RPMI8226 (cell line): ENCODE measurements at regions not wholly inside any gene's neighbourhood (a gene's known extent, or its start where the extent isn't known, plus 50 kb on each side); places are given as distances from the start of the nearest gene placed in this dataset.
A peak's percentile ranks its signal among the peaks of the same experiment; 100 is the strongest.
"Not testable (repeated sequence)": the region's sequence is repeated elsewhere in the genome, so short reads cannot be mapped to it uniquely, and the experiment has no call there.

Source experiments
- DNase-seq: peaks from one replicate; pipeline ENCODE4 v3.0.0-alpha.2; 2015

GRCh38 chr19:28583713-28584112, 629.2 kb downstream of the UQCRFS1 start:
- DNase-seq, result no peak

GRCh38 chr19:28583242-28583641, 629.7 kb downstream of the UQCRFS1 start:
- no peak for DNase-seq

- DNase-seq, result no peak
Measured at GRCh38 chr19:28582796-28583195, 630.2 kb downstream of the UQCRFS1 start.

GRCh38 chr19:28582344-28582743, 630.6 kb downstream of the UQCRFS1 start:
- DNase-seq, result no peak

GRCh38 chr19:28581468-28581770, 631.5 kb downstream of the UQCRFS1 start:
- no peak for DNase-seq

- DNase-seq, result no peak
Measured at GRCh38 chr19:28578786-28579505, 634.0 kb downstream of the UQCRFS1 start.

GRCh38 chr19:28578208-28578607, 634.7 kb downstream of the UQCRFS1 start:
- no peak for DNase-seq

GRCh38 chr19:28577666-28578065, 635.3 kb downstream of the UQCRFS1 start:
- DNase-seq, result no peak

GRCh38 chr19:28577233-28577632, 635.7 kb downstream of the UQCRFS1 start:
- DNase-seq, result peak; percentile 81

- DNase-seq, result no peak
Measured at GRCh38 chr19:28575816-28576215, 637.1 kb downstream of the UQCRFS1 start.

GRCh38 chr19:28575312-28575711, 637.6 kb downstream of the UQCRFS1 start:
- DNase-seq, result not testable (repeated sequence)

GRCh38 chr19:28574212-28574611, 638.7 kb downstream of the UQCRFS1 start:
- no peak for DNase-seq

GRCh38 chr19:28569132-28570131, 643.5 kb downstream of the UQCRFS1 start:
- no peak for DNase-seq

- DNase-seq, result no peak
Measured at GRCh38 chr19:28567834-28568233, 645.1 kb downstream of the UQCRFS1 start.

GRCh38 chr19:28563964-28564921, 648.7 kb downstream of the UQCRFS1 start:
- no peak for DNase-seq

GRCh38 chr19:28560786-28561185, 652.2 kb downstream of the UQCRFS1 start:
- DNase-seq, result no peak

GRCh38 chr19:28558783-28559182, 654.2 kb downstream of the UQCRFS1 start:
- no peak for DNase-seq

GRCh38 chr19:28556371-28556770, 656.6 kb downstream of the UQCRFS1 start:
- DNase-seq, result peak; percentile 86

GRCh38 chr19:28555317-28555716, 657.6 kb downstream of the UQCRFS1 start:
- no peak for DNase-seq

- DNase-seq, result no peak
Measured at GRCh38 chr19:28554321-28555091, 658.4 kb downstream of the UQCRFS1 start.

- DNase-seq, result no peak
Measured at GRCh38 chr19:28553764-28554163, 659.2 kb downstream of the UQCRFS1 start.

GRCh38 chr19:28553005-28553404, 659.9 kb downstream of the UQCRFS1 start:
- DNase-seq, result no peak
